ENCODE measurements at regions not wholly inside any gene's neighbourhood (a gene's known extent, or its start where the extent isn't known, plus 50 kb on each side); places are given as distances from the start of the nearest gene placed in this dataset.

GRCh38 chr2:236879416-236879963 is 206.2 kb upstream of the COPS8 start:
- no peak for FAIRE-seq

- FAIRE-seq, result no peak
These were observed 203.6 kb upstream of the COPS8 start for GRCh38 chr2:236882074-236882473.

GRCh38 chr2:236882930-236883329 is 202.8 kb upstream of the COPS8 start:
- no peak for FAIRE-seq

- FAIRE-seq, result no peak
These were observed 201.9 kb upstream of the COPS8 start for GRCh38 chr2:236883819-236884218.

- FAIRE-seq, result no peak
These were observed 201.0 kb upstream of the COPS8 start for GRCh38 chr2:236884569-236885175.

- FAIRE-seq, result no peak
These were observed 199.2 kb upstream of the COPS8 start for GRCh38 chr2:236886456-236886855.

GRCh38 chr2:236887531-236887930 is 198.2 kb upstream of the COPS8 start:
- no peak for FAIRE-seq

- no peak for FAIRE-seq
These were observed 197.5 kb upstream of the COPS8 start for GRCh38 chr2:236887953-236888793.

GRCh38 chr2:236888794-236889780 is 196.6 kb upstream of the COPS8 start:
- FAIRE-seq, result no peak

- no peak for FAIRE-seq
These were observed 195.6 kb upstream of the COPS8 start for GRCh38 chr2:236889791-236890704.

- FAIRE-seq, result no peak
These were observed 193.0 kb upstream of the COPS8 start for GRCh38 chr2:236892721-236893120.

- FAIRE-seq, result no peak
These were observed 190.9 kb upstream of the COPS8 start for GRCh38 chr2:236894791-236895190.

GRCh38 chr2:236895497-236895896 is 190.2 kb upstream of the COPS8 start:
- FAIRE-seq, result no peak

- FAIRE-seq, result no peak
These were observed 189.0 kb upstream of the COPS8 start for GRCh38 chr2:236896688-236897087.

GRCh38 chr2:236899146-236899545 is 186.5 kb upstream of the COPS8 start:
- FAIRE-seq, result no peak

- no peak for FAIRE-seq
These were observed 185.6 kb upstream of the COPS8 start for GRCh38 chr2:236899950-236900640.

- no peak for FAIRE-seq
These were observed 183.7 kb upstream of the COPS8 start for GRCh38 chr2:236901956-236902355.

GRCh38 chr2:236903978-236904377 is 181.7 kb upstream of the COPS8 start:
- FAIRE-seq, result no peak

- FAIRE-seq, result no peak
These were observed 181.1 kb upstream of the COPS8 start for GRCh38 chr2:236904389-236905263.

- FAIRE-seq, result no peak
These were observed 179.7 kb upstream of the COPS8 start for GRCh38 chr2:236905976-236906375.

Data from endometrium (tissue), 2 donors.